ENCODE measurements at regions not wholly inside any gene's neighbourhood (a gene's known extent, or its start where the extent isn't known, plus 50 kb on each side); places are given as distances from the start of the nearest gene placed in this dataset.

GRCh38 chr7:80403686-80404241 lies 108.1 kb downstream of the GNAT3 start:
- DNase-seq: no peak

GRCh38 chr7:80401708-80402107 lies 110.2 kb downstream of the GNAT3 start:
- no peak for DNase-seq

- no peak for DNase-seq
Observed at GRCh38 chr7:80393786-80394185, 118.1 kb downstream of the GNAT3 start.

- peak; percentile 16 to 33 for DNase-seq
Observed at GRCh38 chr7:80392229-80393169, 119.4 kb downstream of the GNAT3 start.

GRCh38 chr7:80387634-80388193 lies 124.2 kb downstream of the GNAT3 start:
- no peak for DNase-seq

- DNase-seq: no peak
Observed at GRCh38 chr7:80386686-80387085, 125.2 kb downstream of the GNAT3 start.

GRCh38 chr7:80385508-80385907 lies 126.4 kb downstream of the GNAT3 start:
- DNase-seq: no peak

- no peak for DNase-seq
Observed at GRCh38 chr7:80380957-80381356, 130.9 kb downstream of the GNAT3 start.

GRCh38 chr7:80379034-80379982 lies 132.6 kb downstream of the GNAT3 start:
- DNase-seq: peak in 1 of 2 donors; percentile 7

- no peak for DNase-seq
Observed at GRCh38 chr7:80374321-80374720, 137.5 kb downstream of the GNAT3 start.

GRCh38 chr7:80373429-80374032 lies 138.3 kb downstream of the GNAT3 start:
- no peak for DNase-seq

GRCh38 chr7:80372415-80372814 lies 139.4 kb downstream of the GNAT3 start:
- DNase-seq: no peak

- DNase-seq: no peak
Observed at GRCh38 chr7:80370587-80370986, 141.3 kb downstream of the GNAT3 start.

- no peak for DNase-seq
Observed at GRCh38 chr7:80369321-80369720, 142.5 kb downstream of the GNAT3 start.

GRCh38 chr7:80362677-80363076 lies 149.2 kb downstream of the GNAT3 start:
- no peak for DNase-seq

GRCh38 chr7:80362010-80362618 lies 149.8 kb downstream of the GNAT3 start:
- no peak for DNase-seq

- DNase-seq: no peak
Observed at GRCh38 chr7:80359476-80359875, 152.4 kb downstream of the GNAT3 start.

- no peak for DNase-seq
Observed at GRCh38 chr7:80359029-80359428, 152.8 kb downstream of the GNAT3 start.

GRCh38 chr7:80357530-80357929 lies 154.3 kb downstream of the GNAT3 start:
- DNase-seq: no peak

GRCh38 chr7:80350430-80350829 lies 161.4 kb downstream of the GNAT3 start:
- DNase-seq: no peak

- no peak for DNase-seq
Observed at GRCh38 chr7:80348223-80348622, 163.6 kb downstream of the GNAT3 start.

Measured in right lung (tissue), 2 donors.